Liver (tissue), 8 donors: ENCODE measurements at regions not wholly inside any gene's neighbourhood (a gene's known extent, or its start where the extent isn't known, plus 50 kb on each side); places are given as distances from the start of the nearest gene placed in this dataset.
A peak's percentile ranks its signal among the peaks of the same experiment; 100 is the strongest.

Experiments used
- DNase-seq: peaks from one replicate; pipeline ENCODE4 v3.0.0-alpha.2; 2017; ENCODE audit warnings: low spot score
- H3K27ac ChIP-seq, 2 donors: one replicate each; pipeline ENCODE4 v1.7.0; 2013; ENCODE audit warnings: inconsistent platforms in 2 of 2, low read length in 2 of 2, control low read depth in 1 of 2, low read depth in 1 of 2, mild to moderate bottlenecking in 1 of 2
- H3K27me3 ChIP-seq, 4 donors: one replicate each; pipeline versions ENCODE4 v1.6.1 to v1.7.0; 2013; ENCODE audit warnings: low read length in 3 of 4, inconsistent platforms in 1 of 4, mild to moderate bottlenecking in 1 of 4, moderate library complexity in 1 of 4; ENCODE audit not compliant: control insufficient read depth in 4 of 4, insufficient read depth in 4 of 4
- H3K36me3 ChIP-seq, 4 donors: one replicate each; pipeline versions ENCODE4 v1.6.1 to v1.7.0; 2013; ENCODE audit warnings: low read length in 3 of 4, mild to moderate bottlenecking in 3 of 4, low read depth in 1 of 4, moderate library complexity in 1 of 4; ENCODE audit not compliant: control insufficient read depth in 4 of 4, insufficient read depth in 3 of 4
- H3K4me1 ChIP-seq, 4 donors: one replicate each; pipeline versions ENCODE4 v1.6.1 to v1.7.0; 2013; ENCODE audit warnings: low read length in 3 of 4, mild to moderate bottlenecking in 3 of 4, moderate library complexity in 1 of 4; ENCODE audit not compliant: control insufficient read depth in 4 of 4, insufficient read depth in 4 of 4
- H3K4me3 ChIP-seq, 3 donors: one replicate each; pipeline versions ENCODE4 v1.6.1 to v1.7.0; 2013; ENCODE audit warnings: low read length in 3 of 3, control low read depth in 1 of 3, low read depth in 1 of 3, mild to moderate bottlenecking in 1 of 3
- H3K9ac ChIP-seq, 2 donors: one replicate each; pipeline ENCODE4 v1.7.0; 2013; ENCODE audit warnings: low read length in 2 of 2, mild to moderate bottlenecking in 2 of 2, moderate library complexity in 2 of 2, control low read depth in 1 of 2, low read depth in 1 of 2
- H3K9me3 ChIP-seq, 4 donors: one replicate each; pipeline versions ENCODE4 v1.6.1 to v1.7.0; 2013; ENCODE audit warnings: low read length in 3 of 4; ENCODE audit not compliant: control insufficient read depth in 4 of 4
- ATF3 ChIP-seq: IDR thresholded peaks from 2 replicates; pipeline ENCODE4 v1.6.1; 2016; ENCODE audit warnings: antibody characterized with exemption
- CTCF ChIP-seq: fragments of 150-350 bp; IDR thresholded peaks from 2 replicates; pipeline ENCODE4 v1.5.1; 2017; ENCODE audit warnings: improper control_type of control experiment, low read depth, low read length; ENCODE audit not compliant: missing input control
- EGR1 ChIP-seq, 2 donors: IDR thresholded peaks; 2 replicates each; pipeline ENCODE4 v1.6.1; 2016 to 2018; ENCODE audit warnings: antibody characterized with exemption in 2 of 2, low read depth in 2 of 2
- FOXA2 ChIP-seq: IDR thresholded peaks from 2 replicates; pipeline ENCODE4 v1.6.1; 2016; ENCODE audit warnings: antibody characterized with exemption
- GABPA ChIP-seq, 2 donors: IDR thresholded peaks in 1 of 2; conservative IDR thresholded peaks in 1 of 2; 2 replicates each; pipeline ENCODE4 v1.6.1; 2016; ENCODE audit warnings: antibody characterized with exemption in 2 of 2, mild to moderate bottlenecking in 1 of 2, moderate library complexity in 1 of 2
- HNF4A ChIP-seq, 2 donors: conservative IDR thresholded peaks; 2 replicates each; pipeline ENCODE4 v1.6.1; 2016; ENCODE audit warnings: antibody characterized with exemption in 2 of 2, mild to moderate bottlenecking in 2 of 2
- HNF4G ChIP-seq: IDR thresholded peaks from 2 replicates; pipeline ENCODE4 v1.6.1; 2016; ENCODE audit warnings: antibody characterized with exemption
- JUND ChIP-seq, 2 donors: IDR thresholded peaks; 2 replicates each; pipeline ENCODE4 v1.6.1; 2016; ENCODE audit warnings: antibody characterized with exemption in 2 of 2
- NR2F2 ChIP-seq: IDR thresholded peaks from 2 replicates; pipeline ENCODE4 v1.6.1; 2016; ENCODE audit warnings: antibody characterized with exemption
- REST ChIP-seq: IDR thresholded peaks from 2 replicates; pipeline ENCODE4 v1.6.1; 2016; ENCODE audit warnings: antibody characterized with exemption, mild to moderate bottlenecking
- RXRA ChIP-seq, 2 donors: IDR thresholded peaks; 2 replicates each; pipeline ENCODE4 v1.6.1; 2017 to 2018; ENCODE audit warnings: antibody characterized with exemption in 2 of 2, mild to moderate bottlenecking in 1 of 2
- SP1 ChIP-seq: IDR thresholded peaks from 2 replicates; pipeline ENCODE4 v1.6.1; 2018; ENCODE audit warnings: antibody characterized with exemption, mild to moderate bottlenecking
- YY1 ChIP-seq: IDR thresholded peaks from 2 replicates; pipeline ENCODE4 v1.6.1; 2016; ENCODE audit warnings: antibody characterized with exemption, mild to moderate bottlenecking
- WGBS: extraction: QIAGEN DNeasy Blood & Tissue Kit; methylation state at CpG from one replicate; pipeline ENCODE4 v1.1.7; 2013; 5-methylcytosine and 5-hydroxymethylcytosine counted together
- donor health status: healthy.
- donor health status: healthy.
- donor health status: healthy.
- donor health status: healthy.
- donor health status: healthy.

GRCh38 chr20:8073024-8073832 lies 53.7 kb upstream of the TMX4 start:
- peak; percentile 20 to 47 for TF ChIP-seq JUND (IDR thresholded peaks at IDR 0.05)
- TF ChIP-seq HNF4A (conservative IDR thresholded peaks at IDR 0.05): no peak
- no peak overlapping the region for H3K27ac ChIP-seq
- H3K4me3 ChIP-seq: no peak overlapping the region
- no peak overlapping the region for H3K9ac ChIP-seq
- H3K4me1 ChIP-seq: peaks cover 0 to 3% (median 0%) of the 10 kb centered on the region in 4 donors
- H3K9me3 ChIP-seq: no peaks in the 10 kb centered on the region
- no peak for DNase-seq
- no peaks in the 10 kb centered on the region for H3K36me3 ChIP-seq
- 26% methylated on average over 5 of the region's 5 CpGs for WGBS
- H3K27me3 ChIP-seq: peaks cover 0 to 4% (median 0%) of the 10 kb centered on the region in 4 donors

- no peaks in the 10 kb centered on the region for H3K27me3 ChIP-seq
- peaks cover 0 to 3% (median 0%) of the 10 kb centered on the region in 4 donors for H3K4me1 ChIP-seq
- no peak for TF ChIP-seq YY1
- no peak for TF ChIP-seq NR2F2
- no peak for TF ChIP-seq HNF4G
- no peak for TF ChIP-seq RXRA (IDR thresholded peaks at IDR 0.05)
- TF ChIP-seq EGR1 (IDR thresholded peaks at IDR 0.05; ENCODE audit: low read depth in 2 of 2): no peak
- no peak for TF ChIP-seq FOXA2
- TF ChIP-seq CTCF: no peak
- no peak for TF ChIP-seq REST
- no peak for TF ChIP-seq GABPA (IDR thresholded peaks at IDR 0.05 in 1 of 2, conservative IDR thresholded peaks at IDR 0.05 in 1 of 2)
- TF ChIP-seq JUND (IDR thresholded peaks at IDR 0.05): no peak
- no peak for TF ChIP-seq ATF3
- no peak for TF ChIP-seq HNF4A (conservative IDR thresholded peaks at IDR 0.05)
- TF ChIP-seq SP1: no peak
- H3K9ac ChIP-seq: no peak overlapping the region
- no peak overlapping the region for H3K4me3 ChIP-seq
- no peak for DNase-seq
- no peaks in the 10 kb centered on the region for H3K9me3 ChIP-seq
- no peaks in the 10 kb centered on the region for H3K36me3 ChIP-seq
- no peak overlapping the region for H3K27ac ChIP-seq
- WGBS: 93% methylated on average over 3 of the region's 3 CpGs
Observed at GRCh38 chr20:8074931-8075330, 55.4 kb upstream of the TMX4 start.
